DOHH2 (cell line): ENCODE measurements at regions not wholly inside any gene's neighbourhood (a gene's known extent, or its start where the extent isn't known, plus 50 kb on each side); places are given as distances from the start of the nearest gene placed in this dataset.

ENCODE experiments used
- H3F3A ChIP-seq: fragments of 200-600 bp; sonication (generic), shearing (Covaris generic); 2 replicates; pipeline ENCODE4 v1.6.0; 2016; ENCODE audit warnings: antibody characterized with exemption, mild to moderate bottlenecking; ENCODE audit not compliant: control insufficient read depth, insufficient read depth
- H3K27ac ChIP-seq: fragments of 200-600 bp; sonication (generic); 2 replicates; pipeline ENCODE4 v1.5.1; 2014; ENCODE audit warnings: low read depth, mild to moderate bottlenecking, low read length, moderate library complexity
- H3K27me3 ChIP-seq: fragments of 200-600 bp; sonication (generic); 2 replicates; pipeline ENCODE4 v1.6.1; 2014; ENCODE audit warnings: mild to moderate bottlenecking, low read length, mixed read lengths; ENCODE audit not compliant: control insufficient read depth
- H3K36me3 ChIP-seq: fragments of 200-600 bp; sonication (generic); 2 replicates; pipeline ENCODE4 v1.6.1; 2014; ENCODE audit warnings: mild to moderate bottlenecking, low read length, moderate library complexity, mixed read lengths; ENCODE audit not compliant: control insufficient read depth
- H3K4me1 ChIP-seq: fragments of 200-600 bp; sonication (generic); 2 replicates; pipeline ENCODE4 v1.6.1; 2014; ENCODE audit warnings: mild to moderate bottlenecking, low read length, mixed read lengths; ENCODE audit not compliant: control insufficient read depth
- H3K4me2 ChIP-seq: fragments of 200-600 bp; sonication (generic); 2 replicates; pipeline ENCODE4 v1.6.0; 2014; ENCODE audit warnings: mild to moderate bottlenecking, low read length, moderate library complexity
- H3K4me3 ChIP-seq: fragments of 200-600 bp; sonication (generic); 2 replicates; pipeline ENCODE4 v1.5.1; 2014; ENCODE audit warnings: mild to moderate bottlenecking, low read length, mixed read lengths
- H3K79me2 ChIP-seq: fragments of 200-600 bp; sonication (generic); 2 replicates; pipeline ENCODE4 v1.6.1; 2014; ENCODE audit warnings: mild to moderate bottlenecking, low read length, mixed read lengths; ENCODE audit not compliant: control insufficient read depth
- H3K9me2 ChIP-seq: fragments of 200-600 bp; sonication (generic); replicated peaks from 2 replicates; pipeline ENCODE4 v1.6.1; 2014; ENCODE audit warnings: mild to moderate bottlenecking, low read length, mixed read lengths; ENCODE audit not compliant: control insufficient read depth
- H3K9me3 ChIP-seq: fragments of 200-600 bp; sonication (generic); 2 replicates; pipeline ENCODE4 v1.6.1; 2014; ENCODE audit warnings: antibody characterized with exemption, low read length, mixed read lengths; ENCODE audit not compliant: control insufficient read depth, insufficient read depth
- H4K20me1 ChIP-seq: fragments of 200-600 bp; sonication (generic); 2 replicates; pipeline ENCODE4 v1.6.0; 2014; ENCODE audit warnings: low read depth, mild to moderate bottlenecking, antibody characterized with exemption, low read length, moderate library complexity; ENCODE audit not compliant: control insufficient read depth, insufficient read depth
- EZH2phosphoT487 ChIP-seq: fragments of 200-600 bp; sonication (generic); IDR thresholded peaks from 2 replicates; pipeline ENCODE4 v1.6.1; 2017; ENCODE audit warnings: borderline replicate concordance, mild to moderate bottlenecking, antibody characterized with exemption, low read length, moderate library complexity, mixed read lengths
- TF ChIP-seq, protein P1 (sequence below): fragments of 200-600 bp; sonication (generic); IDR thresholded peaks from one replicate; pipeline ENCODE4 v1.5.1; 2014; ENCODE audit warnings: antibody characterized with exemption, mild to moderate bottlenecking, low read depth, low read length; ENCODE audit not compliant: poor library complexity, severe bottlenecking

DNA sequence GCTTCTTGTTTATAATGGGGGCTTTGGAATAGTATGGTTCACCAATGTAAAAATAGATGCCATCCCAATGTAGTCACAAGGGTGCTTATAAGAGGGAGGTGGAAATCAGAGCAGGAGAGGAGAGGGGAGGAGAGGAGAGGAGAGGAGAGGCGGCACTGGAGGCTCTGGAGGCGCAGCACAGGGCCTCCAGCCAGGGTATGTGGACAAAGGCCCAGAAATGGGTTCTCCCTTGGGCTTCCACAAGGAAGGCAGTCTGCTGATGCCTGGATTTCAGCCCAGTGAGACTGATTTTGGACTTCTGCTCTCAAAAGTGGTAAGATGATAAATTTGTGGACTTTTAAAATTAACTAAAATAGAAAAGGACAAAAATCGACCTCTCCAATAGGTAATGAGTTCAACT, 116.8 kb downstream of the RNASET2 start:
- no peak overlapping the region for H3K4me2 ChIP-seq
- H3K27me3 ChIP-seq: peaks cover 8% of the 10 kb centered on the region
- H3F3A ChIP-seq: no peaks in the 10 kb centered on the region
- H3K4me3 ChIP-seq: no peak overlapping the region
- H3K79me2 ChIP-seq: no peaks in the 10 kb centered on the region
- no peaks in the 10 kb centered on the region for H3K9me3 ChIP-seq
- H3K9me2 ChIP-seq: no peaks in the 10 kb centered on the region
- no peaks in the 10 kb centered on the region for H4K20me1 ChIP-seq
- no peaks in the 10 kb centered on the region for H3K36me3 ChIP-seq
- TF ChIP-seq EZH2phosphoT487: no peak
- TF ChIP-seq, protein P1, sequence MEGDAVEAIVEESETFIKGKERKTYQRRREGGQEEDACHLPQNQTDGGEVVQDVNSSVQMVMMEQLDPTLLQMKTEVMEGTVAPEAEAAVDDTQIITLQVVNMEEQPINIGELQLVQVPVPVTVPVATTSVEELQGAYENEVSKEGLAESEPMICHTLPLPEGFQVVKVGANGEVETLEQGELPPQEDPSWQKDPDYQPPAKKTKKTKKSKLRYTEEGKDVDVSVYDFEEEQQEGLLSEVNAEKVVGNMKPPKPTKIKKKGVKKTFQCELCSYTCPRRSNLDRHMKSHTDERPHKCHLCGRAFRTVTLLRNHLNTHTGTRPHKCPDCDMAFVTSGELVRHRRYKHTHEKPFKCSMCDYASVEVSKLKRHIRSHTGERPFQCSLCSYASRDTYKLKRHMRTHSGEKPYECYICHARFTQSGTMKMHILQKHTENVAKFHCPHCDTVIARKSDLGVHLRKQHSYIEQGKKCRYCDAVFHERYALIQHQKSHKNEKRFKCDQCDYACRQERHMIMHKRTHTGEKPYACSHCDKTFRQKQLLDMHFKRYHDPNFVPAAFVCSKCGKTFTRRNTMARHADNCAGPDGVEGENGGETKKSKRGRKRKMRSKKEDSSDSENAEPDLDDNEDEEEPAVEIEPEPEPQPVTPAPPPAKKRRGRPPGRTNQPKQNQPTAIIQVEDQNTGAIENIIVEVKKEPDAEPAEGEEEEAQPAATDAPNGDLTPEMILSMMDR: no peak
- H3K27ac ChIP-seq: no peak overlapping the region
- no peaks in the 10 kb centered on the region for H3K4me1 ChIP-seq

DNA sequence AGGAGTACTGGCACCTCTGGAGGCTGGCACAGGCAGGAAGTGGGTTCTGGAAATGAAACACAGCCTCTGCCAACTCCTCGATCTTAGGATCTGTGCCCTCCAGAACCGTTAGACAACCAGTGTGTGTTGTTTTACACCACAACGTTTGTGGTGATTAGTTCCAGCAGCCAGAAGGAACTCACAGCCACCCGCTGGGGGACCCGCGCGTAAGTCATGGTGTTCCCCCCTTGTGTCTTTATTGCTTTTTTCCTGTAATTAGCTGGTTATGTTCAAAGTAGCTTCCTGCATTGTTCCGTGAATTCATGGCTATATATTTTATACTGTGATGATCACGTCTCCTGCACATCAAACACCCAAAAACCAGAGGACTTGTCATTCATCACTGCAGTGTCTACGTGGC, 117.4 kb downstream of the RNASET2 start:
- H3K4me3 ChIP-seq: no peak overlapping the region
- no peaks in the 10 kb centered on the region for H3K9me3 ChIP-seq
- peaks cover 8% of the 10 kb centered on the region for H3K27me3 ChIP-seq
- no peaks in the 10 kb centered on the region for H3K79me2 ChIP-seq
- no peaks in the 10 kb centered on the region for H3K36me3 ChIP-seq
- H3K4me2 ChIP-seq: no peak overlapping the region
- no peak overlapping the region for H3K27ac ChIP-seq
- no peaks in the 10 kb centered on the region for H3K9me2 ChIP-seq
- TF ChIP-seq EZH2phosphoT487: no peak
- TF ChIP-seq, protein P1: no peak
- no peaks in the 10 kb centered on the region for H3F3A ChIP-seq
- no peaks in the 10 kb centered on the region for H3K4me1 ChIP-seq
- no peaks in the 10 kb centered on the region for H4K20me1 ChIP-seq

DNA sequence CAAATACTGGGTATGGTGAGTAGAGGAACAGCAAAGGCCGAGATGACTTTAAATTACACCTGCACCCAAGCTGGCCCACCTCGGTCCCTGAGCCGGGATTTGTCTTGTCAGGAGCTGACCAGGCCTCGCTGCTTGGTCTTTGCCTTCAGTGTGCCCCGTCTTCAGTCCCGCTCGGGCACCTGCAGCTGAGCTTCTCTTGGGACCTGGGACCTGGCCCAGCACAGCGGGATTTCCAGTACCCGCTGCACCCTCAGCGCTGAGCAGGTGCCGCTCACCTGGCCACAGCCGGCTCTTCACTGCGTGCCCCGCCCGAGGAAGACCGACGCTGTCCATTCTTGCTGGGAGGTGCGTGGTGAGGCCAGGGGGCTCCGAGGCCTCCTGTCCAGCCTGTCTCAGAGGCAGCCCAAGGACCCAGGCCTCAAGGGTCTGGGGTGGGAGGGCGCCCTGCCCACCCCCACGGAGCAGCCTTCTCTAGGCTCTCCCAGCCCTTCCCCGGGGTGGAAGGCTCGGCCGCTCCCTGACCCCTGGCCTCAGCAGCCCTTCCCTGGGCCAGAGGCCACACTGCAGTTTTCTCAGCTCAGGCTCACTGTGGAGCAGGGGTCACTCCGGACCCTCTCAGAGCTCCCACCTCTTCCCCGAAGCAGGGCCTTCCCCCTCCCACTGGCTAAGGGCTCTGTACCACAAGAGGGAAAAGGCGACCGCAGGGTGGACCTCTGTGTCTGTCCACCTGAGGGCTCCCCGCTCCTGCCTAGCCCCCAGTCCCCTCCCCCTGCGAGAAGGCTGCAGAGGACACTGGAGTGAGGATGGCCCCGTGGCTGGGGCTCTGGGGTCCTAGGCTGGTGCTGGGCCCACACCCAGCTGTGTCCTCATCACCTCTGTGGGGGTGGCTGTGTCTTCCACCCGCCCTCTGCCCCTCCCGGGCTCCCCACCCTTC, 119.3 kb downstream of the RNASET2 start:
- Histone ChIP-seq H4K20me1 (no peaks in the 10 kb centered on the region), H3K4me1 (no peaks in the 10 kb centered on the region), H3K36me3 (no peaks in the 10 kb centered on the region), H3K27ac (no peak overlapping the region), H3K9me3 (no peaks in the 10 kb centered on the region), H3K4me3 (no peak overlapping the region), H3K79me2 (no peaks in the 10 kb centered on the region), H3K4me2 (no peak overlapping the region), H3K27me3 (0 out of 2 replicates have a peak, but pooled peaks cover 4% of the 10 kb centered on the region), H3K9me2 (no peaks in the 10 kb centered on the region), H3F3A (no peaks in the 10 kb centered on the region)
- TF ChIP-seq, protein P1: no peak
- TF ChIP-seq EZH2phosphoT487: no peak
